ENCODE measurements at regions not wholly inside any gene's neighbourhood (a gene's known extent, or its start where the extent isn't known, plus 50 kb on each side); places are given as distances from the start of the nearest gene placed in this dataset.
A peak's percentile ranks its signal among the peaks of the same experiment; 100 is the strongest.
"Not testable (repeated sequence)": the region's sequence is repeated elsewhere in the genome, so short reads cannot be mapped to it uniquely, and the experiment has no call there.

GRCh38 chr3:29144807-29145206 lies 136.1 kb upstream of the RBMS3 start:
- DNase-seq = peak; percentile 78

- DNase-seq = no peak
Measured at GRCh38 chr3:29145360-29145759, 135.5 kb upstream of the RBMS3 start.

- peak; percentile 34 for DNase-seq
Measured at GRCh38 chr3:29152379-29152778, 128.5 kb upstream of the RBMS3 start.

DNA sequence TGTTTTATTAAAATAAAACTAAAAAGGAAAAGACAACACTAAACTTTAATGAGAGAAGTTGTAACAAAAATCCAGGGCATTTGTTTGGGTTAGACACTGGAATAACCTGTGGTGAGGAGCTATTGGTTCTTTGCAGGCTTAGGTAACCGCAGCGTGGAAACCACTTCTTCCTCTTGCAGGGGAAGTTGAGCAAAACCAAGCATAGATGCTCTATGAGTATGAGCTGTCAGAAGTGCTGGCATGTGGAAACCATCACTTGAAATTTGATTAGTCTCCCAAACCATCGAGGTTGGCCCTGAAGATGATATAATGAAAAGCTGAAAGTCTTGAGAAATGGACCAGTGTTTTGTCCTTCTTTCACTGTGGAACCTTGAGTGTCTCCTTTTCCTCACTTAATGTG lies 127.1 kb upstream of the RBMS3 start:
- no peak for DNase-seq

GRCh38 chr3:29156086-29156715 lies 124.7 kb upstream of the RBMS3 start:
- peak; percentile 90 for DNase-seq

DNA sequence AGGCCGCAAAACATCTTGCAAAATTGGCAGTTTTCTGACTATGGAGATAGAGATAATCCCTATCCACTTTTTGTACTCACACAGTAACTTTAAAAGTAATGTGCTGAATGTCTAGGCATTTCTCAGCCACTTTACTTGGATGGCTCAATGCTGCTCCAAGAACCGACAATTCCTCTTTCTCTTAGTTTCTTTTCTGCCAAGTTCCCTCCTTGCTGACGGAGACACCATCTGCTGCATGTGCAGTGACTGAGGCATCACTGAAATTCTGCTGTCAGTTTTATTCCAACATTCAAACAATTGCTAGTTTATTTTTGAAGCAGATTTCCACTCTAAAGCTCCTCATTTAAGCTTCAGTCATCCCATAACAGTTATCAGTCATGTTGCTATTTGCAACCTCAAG lies 116.0 kb upstream of the RBMS3 start:
- DNase-seq = no peak

DNA sequence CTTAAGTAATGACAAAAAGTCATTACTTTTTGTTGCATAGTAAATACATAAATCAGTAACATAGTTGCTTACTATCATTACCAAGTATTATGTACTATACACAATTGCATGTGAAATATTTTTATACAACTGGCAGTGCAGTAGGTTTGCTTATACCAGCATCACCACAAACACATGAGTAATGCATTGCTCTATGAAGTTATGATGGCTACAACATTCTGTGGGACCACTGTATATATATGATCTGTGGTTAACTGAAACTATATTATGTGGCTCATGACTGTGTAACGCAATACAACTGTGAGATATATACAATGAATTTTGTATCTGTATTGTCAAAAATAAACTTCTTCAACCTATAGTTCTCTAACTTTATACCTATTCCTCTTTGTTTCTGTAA lies 113.7 kb upstream of the RBMS3 start:
- DNase-seq = no peak

- no peak for DNase-seq
Measured at GRCh38 chr3:29168081-29168480, 112.8 kb upstream of the RBMS3 start.

GRCh38 chr3:29168696-29169095 lies 112.2 kb upstream of the RBMS3 start:
- no peak for DNase-seq

DNA sequence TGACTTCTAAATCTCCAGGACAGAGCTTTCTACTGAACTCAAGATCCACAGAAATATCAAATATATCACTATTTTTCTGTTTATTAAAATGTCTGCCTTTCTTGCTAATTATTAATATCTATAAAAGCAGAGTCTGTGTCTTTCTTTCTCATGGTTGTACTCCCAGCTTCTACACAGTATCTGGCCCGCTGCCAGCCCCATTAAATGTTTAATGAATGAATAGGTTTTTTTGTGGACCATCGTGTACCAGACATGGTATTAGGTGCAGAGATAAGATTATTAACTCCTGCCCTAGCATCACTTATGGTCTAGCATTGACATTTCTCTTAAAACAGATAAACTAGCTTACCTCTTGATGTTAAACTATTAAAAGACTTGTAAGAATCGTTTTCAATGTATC lies 111.4 kb upstream of the RBMS3 start:
- DNase-seq = no peak

DNA sequence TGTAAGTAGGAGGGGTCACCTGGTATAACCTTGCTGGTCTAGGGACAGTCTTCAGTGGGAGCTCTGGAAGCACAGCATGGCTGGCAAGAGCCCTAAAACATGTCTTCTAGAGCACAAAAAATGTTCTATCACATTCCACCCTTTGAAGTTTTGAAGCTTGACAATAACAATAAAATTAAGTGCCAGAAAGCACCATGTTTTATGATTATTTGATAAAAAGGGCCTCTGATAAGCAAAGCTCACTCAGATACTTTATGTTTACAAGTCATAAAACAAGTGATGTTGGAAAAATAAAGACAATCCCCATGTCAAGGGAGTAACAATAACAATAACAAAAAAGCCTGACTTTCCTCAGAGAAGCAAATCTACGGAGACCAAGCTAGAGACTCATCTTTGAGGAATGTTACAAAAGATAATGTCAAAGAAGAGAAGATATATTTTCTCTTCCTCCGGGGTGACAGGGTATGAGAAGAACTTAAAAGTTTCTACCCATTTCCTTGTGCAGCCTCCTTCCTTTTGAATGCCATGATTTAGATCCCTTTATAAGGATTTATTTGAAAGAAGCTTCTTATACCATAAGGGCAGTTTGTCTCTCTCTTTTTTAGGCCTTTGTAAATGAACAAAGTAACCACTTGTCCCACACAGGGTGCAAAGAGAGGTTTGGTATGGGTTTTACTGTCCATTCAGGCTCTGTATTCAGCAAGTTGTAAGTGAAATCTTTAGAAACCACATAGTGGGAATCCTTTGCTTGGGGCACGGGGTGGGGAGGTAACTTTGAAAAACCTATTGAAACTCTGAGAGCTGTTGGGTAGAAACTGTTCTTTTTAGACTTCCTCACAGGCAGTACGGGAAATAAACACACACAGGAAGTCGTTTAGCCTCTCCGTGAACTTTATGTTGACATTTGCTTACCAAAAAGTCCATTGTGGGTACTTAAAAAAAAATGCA lies 109.6 kb upstream of the RBMS3 start:
- DNase-seq = no peak

DNA sequence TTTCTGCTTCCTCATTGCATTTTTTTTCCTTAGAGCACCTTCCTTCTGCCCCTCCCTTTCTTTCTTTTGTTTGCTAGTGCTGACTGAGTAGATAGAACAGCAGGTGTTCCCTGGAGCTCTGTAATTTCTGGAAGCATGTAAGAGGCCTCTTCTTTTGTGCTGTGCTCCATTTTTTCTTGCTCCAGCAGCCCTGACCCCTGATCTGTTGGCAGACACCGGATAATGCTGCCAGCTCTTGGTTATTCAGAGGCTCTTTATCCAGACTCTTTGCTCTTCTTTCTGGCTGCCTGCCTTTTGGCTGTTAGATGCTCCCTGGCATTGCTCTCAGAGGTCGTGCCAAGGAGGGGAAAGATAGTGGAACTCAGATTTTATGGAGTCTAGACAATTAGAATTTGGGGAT lies 104.4 kb upstream of the RBMS3 start:
- DNase-seq = peak; percentile 49

DNA sequence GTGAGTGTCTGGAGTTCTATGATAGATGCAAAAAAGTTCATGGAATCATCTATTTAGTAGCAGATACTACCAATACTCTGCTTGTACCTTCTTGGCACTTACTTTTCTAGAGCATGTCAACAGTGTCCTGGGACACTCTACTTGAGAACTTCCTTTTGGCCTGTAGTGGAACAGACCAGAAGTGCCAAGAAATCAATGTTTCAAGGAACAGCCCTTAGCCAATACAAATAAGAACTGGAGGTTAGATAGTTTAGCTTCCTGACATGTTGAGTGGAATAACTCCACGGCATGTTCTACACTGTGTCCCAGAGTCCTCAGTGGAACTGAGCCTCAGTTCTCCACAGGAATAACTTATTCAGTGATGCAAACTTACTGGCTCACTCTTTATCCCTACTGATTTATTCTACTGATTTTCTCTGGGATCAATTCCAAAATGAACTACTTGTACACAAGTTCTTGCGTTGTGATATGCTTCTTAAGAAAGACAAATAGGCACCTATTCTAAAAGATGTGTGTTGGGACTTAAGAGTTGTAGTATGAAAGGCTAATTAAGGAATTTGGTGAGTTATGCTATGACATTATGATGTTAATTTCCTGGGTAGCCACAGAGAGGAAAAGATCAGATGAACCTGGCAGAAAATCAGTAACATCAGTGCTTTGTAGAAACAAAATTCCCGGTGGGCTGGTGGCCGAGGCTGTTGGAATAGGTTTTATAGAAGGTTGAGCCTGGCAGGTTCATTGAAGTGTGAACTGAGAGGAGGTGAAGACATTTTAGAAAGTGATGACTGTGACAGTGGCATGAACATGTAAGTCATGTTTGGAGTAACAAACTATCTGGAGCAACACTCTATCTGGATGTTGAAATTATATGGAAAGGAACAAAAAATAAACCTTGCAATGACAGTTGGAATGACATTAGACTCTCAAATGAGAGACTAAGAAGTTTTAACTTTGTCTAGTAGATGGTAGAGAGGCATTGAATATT lies 101.8 kb upstream of the RBMS3 start:
- DNase-seq = peak; percentile 14

- no peak for DNase-seq
Measured at GRCh38 chr3:29181149-29181780, 99.6 kb upstream of the RBMS3 start.

DNA sequence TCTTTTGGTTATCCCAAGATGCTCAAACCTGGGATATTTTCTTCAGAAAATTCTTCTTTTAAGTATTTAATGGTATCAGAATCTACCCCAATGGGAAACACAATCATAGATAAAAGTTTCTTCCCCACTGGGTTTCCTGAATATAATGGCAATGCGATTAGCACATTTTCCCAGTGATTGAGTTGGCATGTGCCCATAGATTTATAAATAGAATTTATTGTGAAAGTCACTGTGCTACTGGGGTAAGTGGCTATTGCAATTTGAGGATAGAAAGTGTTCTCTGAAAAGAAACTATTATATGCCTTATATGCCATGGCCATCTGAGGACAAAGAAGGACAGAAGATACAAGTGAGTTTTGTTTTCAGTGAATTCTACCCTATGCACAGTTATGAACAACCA lies 99.0 kb upstream of the RBMS3 start:
- DNase-seq = no peak

DNA sequence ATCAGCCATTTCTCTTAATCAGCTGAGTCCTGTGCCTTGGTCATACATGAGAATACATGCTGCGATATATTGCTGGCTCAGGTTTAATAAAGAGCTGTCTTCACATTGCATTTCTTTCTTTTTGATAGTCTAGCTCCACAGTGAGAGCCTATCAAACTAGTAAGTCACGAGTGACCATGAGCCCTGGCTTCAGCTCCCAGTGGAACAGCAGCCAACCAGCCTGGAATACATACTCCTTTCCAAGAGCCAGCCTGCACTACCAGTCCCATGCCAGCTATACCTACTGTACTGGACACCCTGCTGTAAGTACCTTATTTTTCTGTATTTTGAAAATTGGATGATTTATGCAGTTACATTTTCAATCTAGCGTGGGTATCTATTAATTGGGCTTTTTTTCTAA lies 98.0 kb upstream of the RBMS3 start:
- not testable (repeated sequence) for DNase-seq

DNA sequence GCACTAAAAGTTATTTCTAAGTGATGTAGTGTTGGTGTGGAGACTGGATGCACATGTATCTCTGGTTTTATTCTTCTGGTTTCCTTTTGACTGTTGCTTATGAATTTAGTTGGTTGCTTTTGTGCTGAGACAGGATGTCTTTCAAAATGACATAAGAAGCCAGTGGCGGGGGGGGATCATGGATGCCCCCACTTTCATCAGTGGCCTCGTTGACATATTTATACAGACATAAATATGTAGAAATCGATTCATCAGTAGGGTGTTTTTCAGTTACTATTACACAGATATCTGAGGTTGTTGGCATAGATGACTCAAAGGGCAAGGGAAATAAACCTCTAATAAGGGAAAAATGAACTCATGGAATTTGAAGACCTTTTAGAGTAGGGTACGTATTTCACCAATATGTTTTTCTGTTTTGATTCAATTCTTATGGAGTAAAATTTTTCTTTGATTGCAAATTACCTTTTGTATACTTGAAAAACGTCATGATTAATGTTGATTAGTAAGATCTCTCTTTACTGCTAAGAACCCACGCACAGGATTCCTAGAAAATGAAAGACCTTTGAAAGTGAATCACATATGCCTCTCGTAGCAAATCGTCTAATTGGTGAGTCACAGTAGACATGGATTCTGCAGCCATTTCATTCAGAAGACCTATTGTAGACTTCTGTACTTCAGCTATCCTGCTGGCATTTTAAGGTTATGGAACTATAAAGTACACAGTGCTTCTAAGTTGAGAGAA lies 97.4 kb upstream of the RBMS3 start:
- DNase-seq = no peak

GRCh38 chr3:29185706-29186105 lies 95.2 kb upstream of the RBMS3 start:
- DNase-seq = no peak

DNA sequence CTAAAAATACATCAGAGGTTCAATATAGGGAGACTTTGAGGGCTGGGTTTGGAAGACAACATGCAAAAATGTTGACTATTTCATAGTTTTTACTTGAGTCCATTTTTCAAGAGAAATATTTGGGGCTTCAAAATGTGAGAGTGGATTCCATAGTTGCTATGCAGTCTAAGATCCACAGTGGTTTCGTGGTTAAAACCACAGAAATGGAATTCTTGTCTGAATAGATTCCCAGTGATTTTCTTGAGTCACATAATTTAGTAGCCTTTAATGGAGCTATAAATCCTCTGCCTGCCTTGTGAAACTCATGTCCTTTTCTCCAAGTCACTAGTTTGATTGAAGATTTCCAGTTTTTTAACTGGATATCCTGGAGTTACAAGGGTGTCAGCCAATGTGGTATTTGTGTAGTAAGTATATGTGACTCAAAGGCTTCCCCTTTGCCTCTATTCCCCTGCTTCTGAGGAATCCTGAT lies 94.7 kb upstream of the RBMS3 start:
- no peak for DNase-seq

GRCh38 chr3:29186982-29187725 lies 93.7 kb upstream of the RBMS3 start:
- DNase-seq = no peak

- no peak for DNase-seq
Measured at GRCh38 chr3:29189328-29189727, 91.5 kb upstream of the RBMS3 start.
